Stomach (tissue), 4 donors: ENCODE measurements at regions not wholly inside any gene's neighbourhood (a gene's known extent, or its start where the extent isn't known, plus 50 kb on each side); places are given as distances from the start of the nearest gene placed in this dataset.

ENCODE experiments used
- EP300 ChIP-seq: sonication (generic); formaldehyde crosslinking; IDR thresholded peaks from one replicate; pipeline ENCODE4 v1.6.1; 2017; ENCODE audit warnings: antibody characterized with exemption
- POLR2A ChIP-seq, 4 donors: fragments of 450-650 bp; IDR thresholded peaks; one replicate each; pipeline ENCODE4 v1.6.1; 2016; ENCODE audit warnings: antibody characterized with exemption in 4 of 4, control low read depth in 2 of 4, mild to moderate bottlenecking in 1 of 4, moderate library complexity in 1 of 4
- POLR2AphosphoS5 ChIP-seq, 3 donors: sonication (generic); formaldehyde crosslinking; IDR thresholded peaks; one replicate each; pipeline ENCODE4 v1.6.1; 2016; ENCODE audit warnings: antibody characterized with exemption in 3 of 3
- TF ChIP-seq, protein P1 (sequence below), 7 experiments: fragments of 450-650 bp in 4 of 7; fragments of 200-600 bp in 3 of 7; sonication (generic) in 3 of 7; IDR thresholded peaks; one replicate each; pipeline ENCODE4 v1.5.1; 2016 to 2019; ENCODE audit warnings: antibody characterized with exemption in 7 of 7, control low read depth in 2 of 7, mild to moderate bottlenecking in 1 of 7

DNA sequence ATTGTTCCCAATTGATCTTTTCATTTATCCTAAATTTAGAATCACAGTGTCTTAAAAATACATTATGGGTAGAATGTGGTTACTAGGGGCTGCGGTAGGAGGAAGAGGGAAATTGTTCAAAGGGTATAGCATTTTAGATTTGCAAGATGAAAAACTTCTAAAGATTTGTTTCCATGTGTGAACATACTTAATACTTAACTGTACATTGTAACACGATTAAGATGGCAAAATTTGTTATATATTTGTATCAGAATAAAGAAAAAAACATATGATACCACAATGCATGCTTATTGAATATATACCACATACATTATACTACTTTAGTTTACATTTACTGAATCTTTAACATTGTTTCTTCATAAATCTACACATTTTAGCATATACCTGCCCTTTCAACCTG lies 677.3 kb upstream of the PCDH20 start:
- TF ChIP-seq, protein P1, sequence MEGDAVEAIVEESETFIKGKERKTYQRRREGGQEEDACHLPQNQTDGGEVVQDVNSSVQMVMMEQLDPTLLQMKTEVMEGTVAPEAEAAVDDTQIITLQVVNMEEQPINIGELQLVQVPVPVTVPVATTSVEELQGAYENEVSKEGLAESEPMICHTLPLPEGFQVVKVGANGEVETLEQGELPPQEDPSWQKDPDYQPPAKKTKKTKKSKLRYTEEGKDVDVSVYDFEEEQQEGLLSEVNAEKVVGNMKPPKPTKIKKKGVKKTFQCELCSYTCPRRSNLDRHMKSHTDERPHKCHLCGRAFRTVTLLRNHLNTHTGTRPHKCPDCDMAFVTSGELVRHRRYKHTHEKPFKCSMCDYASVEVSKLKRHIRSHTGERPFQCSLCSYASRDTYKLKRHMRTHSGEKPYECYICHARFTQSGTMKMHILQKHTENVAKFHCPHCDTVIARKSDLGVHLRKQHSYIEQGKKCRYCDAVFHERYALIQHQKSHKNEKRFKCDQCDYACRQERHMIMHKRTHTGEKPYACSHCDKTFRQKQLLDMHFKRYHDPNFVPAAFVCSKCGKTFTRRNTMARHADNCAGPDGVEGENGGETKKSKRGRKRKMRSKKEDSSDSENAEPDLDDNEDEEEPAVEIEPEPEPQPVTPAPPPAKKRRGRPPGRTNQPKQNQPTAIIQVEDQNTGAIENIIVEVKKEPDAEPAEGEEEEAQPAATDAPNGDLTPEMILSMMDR (IDR thresholded peaks at IDR 0.05) = no peak
- TF ChIP-seq EP300 = no peak
- TF ChIP-seq POLR2A (IDR thresholded peaks at IDR 0.05) = no peak
- TF ChIP-seq POLR2AphosphoS5 (IDR thresholded peaks at IDR 0.05) = no peak
